SKM-1 treated with dmso at 0.1 percent for 144 hours (cell line): ENCODE measurements at regions not wholly inside any gene's neighbourhood (a gene's known extent, or its start where the extent isn't known, plus 50 kb on each side); places are given as distances from the start of the nearest gene placed in this dataset.

Source experiments
- DNase-seq: peaks from one replicate; lab custom pipeline; 2025; ENCODE audit not compliant: unreplicated experiment; lab: John Stamatoyannopoulos, UW

DNA sequence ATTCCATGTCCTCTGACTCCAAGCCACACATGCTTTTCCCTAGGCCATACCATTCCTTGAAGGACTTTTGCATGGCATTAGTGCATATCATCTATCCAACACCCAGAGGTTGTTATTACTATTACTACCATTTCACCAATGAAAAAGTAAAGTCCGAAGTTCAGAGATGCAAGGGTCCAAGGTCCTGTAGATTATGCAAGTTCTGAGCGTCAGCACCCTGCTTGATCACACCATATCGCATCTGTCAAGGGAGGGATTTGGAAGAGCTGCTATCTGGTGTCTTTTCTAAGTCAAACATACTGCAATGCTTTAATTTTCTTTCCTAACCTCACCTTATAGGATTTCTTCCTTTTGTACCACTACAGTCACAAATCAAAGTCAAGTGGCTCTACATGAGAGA, 214.7 kb upstream of the CADM1 start:
- no peak for DNase-seq

DNA sequence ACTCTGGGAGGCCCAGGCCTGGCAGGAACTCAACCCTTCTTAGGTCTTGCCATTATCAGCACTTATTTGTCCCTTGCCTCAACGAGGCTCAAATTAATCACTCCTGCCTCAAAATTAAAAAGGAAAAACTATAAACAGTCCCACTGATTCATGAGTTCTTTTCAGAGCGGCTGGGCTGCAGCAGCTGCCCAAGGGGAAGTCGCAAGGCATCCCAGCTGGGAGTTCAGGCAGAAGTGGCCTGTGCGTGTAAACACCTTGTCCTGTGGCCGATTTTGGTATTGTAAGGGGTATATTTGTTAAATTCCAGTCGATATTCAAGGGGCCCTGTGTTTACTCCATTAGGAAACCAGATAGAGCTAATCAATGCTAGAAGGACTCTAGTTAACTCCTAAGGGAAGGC, 213.9 kb upstream of the CADM1 start:
- DNase-seq: no peak

DNA sequence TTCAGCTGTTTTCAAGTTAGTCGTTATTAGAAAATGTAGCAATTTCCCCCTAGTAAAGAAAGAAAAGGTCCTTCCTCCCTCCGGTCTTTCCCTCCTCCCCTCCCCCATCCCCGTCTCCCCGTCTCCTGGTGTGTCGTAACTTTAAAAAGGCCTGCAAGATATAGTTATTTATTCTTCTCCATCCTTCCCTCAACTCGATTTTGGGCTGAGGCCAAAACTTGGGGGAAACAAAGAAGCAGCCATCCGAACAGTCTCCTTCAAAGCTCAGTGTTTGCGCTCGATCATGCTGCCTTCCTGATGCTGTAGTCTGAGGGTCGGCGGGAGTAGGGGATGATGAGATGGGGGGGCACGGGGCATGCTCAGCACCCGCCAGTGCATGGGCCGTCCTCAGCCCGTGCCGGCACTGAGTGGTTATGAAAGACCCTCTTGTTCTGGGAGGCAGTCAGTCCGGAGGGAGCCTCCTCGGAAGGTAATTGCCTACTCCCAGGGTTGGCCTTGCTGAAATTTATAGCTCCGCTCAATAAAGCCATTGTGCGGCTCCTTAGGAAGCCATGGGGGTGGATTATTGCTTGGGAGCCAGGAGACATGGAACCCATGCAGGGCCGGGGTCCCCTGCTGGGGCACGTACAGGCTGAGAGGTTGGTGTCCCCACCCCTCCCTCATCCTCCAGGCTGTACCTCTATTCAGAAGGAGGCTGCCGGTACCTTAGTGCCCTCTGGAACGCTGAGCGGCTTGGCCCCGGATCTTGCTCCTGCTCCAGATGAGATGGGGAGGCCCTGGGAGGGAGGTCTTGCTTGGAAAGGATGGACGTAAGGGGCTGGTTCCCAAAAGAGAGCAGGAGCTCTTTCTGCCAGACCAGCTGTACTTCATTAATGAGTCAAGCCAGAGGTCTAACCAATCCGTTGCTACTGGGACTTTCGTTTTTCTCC, 212.7 kb upstream of the CADM1 start:
- DNase-seq: peak; percentile 37

DNA sequence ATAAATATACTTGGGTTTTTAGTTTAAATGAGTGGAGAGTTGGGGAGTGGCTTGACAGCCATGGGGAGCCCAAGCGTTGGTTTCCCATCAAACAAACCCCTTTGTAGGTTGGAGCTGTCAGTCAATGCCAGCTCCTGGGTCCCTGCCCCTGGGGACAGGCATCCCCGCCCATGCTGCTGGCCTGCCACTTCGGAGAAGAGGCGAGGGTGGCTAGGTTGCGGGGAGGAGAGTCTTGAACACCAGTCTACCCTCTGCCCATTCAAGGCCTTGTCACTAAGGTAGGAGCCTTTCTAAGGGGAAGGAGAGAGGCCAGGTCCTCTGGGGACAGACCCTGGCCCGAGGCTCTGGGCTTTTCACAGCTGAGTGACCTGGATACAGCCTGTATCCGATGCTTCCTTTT, 211.9 kb upstream of the CADM1 start:
- DNase-seq: no peak

DNA sequence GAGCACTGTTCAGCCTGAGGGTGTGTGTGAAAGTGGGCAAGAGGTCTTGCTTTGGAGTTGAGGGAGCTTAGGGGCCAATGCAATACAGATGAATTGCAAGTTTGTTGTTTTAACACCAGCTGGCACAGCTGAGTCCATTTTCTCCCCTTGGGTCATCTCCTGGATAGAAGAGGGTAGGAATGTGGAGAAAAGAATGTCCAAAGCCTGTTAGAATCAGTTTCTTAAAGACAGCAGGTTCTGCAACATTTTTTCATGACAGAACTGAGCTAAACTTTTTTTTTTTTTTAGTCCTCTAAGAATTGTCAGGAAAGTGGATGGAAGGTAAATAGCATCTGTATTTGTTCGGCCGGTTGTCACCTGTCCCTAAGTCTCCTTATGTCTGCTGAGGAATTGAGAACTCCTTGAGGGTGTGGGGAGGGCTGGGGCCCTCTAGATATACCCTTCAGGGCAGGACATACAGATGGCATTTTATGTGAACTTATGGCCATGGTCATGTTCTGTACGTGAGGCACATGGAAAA, 211.1 kb upstream of the CADM1 start:
- no peak for DNase-seq

DNA sequence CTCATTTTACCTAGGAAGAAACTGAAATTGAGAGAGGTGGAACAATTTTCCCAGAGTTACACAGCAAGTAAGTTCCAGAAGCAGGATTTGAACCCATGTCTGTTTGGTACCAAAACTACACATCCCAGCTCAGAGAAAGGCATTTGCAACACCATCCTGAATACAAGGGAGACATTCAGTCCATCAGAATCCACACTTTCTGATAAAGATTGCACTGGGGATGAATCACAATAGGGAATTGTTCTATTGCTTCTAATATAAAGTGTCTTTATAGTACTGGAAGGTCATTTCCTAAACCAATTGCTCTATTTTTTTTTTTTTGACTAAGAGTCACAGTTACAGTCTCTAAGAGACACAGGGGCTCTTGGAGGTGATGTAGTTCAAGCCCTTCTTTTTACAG, 208.1 kb upstream of the CADM1 start:
- no peak for DNase-seq

DNA sequence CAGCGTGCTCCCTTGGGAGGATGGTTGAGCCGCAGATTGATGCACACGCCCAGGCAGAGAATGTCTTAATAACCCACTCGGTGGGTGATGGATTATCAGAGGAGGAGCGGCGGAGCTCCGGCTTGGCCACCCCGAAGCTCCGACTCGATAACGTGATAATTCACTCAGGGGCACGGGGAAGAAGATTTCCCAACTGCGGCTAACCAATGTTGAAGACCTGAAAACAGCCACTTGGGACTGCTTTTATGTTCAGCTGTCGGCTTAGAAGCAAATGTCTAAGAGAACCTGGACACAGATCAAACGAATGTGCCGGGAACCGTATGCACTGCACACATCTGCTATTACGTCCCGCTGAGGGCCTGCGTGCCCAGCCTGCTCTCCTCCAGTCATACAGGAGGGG, 206.8 kb upstream of the CADM1 start:
- no peak for DNase-seq

DNA sequence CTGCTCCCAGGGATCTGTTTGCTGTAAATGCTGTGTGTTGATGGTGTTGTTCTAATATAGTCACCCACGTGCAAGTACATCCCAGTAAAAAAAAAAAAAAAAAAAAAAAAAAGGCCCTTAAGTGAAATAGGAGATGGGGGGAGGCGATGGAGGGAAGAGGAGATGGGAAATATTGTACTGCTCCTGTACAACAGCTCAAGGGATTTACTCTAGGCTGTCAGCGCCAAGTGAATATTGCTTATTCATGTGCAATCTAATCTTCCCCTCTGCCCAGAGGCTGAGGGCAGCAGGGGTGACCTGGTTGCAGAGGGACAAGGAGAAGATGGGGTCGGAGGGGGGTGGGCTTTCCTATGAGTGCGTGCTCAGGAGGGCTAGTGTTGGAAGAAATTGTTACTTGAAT, 206.2 kb upstream of the CADM1 start:
- DNase-seq: no peak

DNA sequence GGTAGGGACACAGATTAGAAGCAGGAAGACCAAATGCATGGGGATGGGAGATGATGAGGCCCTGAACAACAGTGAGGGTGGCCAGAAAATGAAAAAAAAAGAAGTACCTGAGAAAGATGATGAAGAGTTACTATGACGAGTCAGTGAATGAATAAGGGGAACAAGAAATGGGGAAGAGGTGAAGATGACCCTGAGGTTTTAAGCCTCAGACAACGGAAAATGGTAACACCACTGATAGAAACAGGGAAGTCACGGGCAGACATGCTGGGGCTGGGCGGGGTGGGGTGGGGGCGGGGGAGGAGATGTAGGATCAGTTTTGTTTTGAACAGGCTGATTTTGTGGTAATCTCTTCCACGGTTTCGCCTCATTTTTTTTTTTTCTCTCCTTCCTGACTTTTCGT, 205.1 kb upstream of the CADM1 start:
- DNase-seq: peak; percentile 98

DNA sequence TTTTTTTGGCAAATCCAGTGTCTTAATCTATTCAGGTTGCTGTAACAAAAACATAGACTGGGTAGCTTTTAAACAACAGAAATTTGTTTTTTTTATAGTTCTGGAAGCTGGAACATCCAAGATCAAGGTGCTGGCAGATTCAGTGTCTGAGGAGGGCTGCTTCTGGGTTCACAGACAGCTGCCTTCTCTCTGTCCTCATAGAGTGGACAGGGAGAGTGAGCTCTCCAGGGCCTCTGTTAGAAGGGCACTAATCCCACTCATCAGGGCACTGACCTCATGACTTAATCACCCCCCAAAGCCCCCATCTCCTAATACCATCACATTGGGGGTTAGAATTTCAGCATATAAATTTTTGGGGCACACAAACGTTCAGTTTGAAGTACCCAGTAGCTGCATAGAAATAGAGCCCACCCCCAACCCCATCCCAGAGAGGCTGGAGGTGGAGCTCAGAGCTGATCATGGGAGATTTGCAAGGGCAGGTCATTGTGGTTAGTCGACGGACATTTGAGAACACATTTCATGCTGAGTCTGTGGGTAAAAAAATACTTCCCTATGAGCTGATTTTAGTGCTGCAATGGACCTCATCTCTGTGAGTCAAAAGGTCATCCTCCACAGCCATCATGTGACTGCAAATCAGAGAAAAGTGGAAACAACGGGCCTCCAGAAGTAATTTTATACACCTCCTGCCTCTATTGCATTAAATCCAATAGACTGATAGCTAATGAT, 203.1 kb upstream of the CADM1 start:
- DNase-seq: peak; percentile 94

DNA sequence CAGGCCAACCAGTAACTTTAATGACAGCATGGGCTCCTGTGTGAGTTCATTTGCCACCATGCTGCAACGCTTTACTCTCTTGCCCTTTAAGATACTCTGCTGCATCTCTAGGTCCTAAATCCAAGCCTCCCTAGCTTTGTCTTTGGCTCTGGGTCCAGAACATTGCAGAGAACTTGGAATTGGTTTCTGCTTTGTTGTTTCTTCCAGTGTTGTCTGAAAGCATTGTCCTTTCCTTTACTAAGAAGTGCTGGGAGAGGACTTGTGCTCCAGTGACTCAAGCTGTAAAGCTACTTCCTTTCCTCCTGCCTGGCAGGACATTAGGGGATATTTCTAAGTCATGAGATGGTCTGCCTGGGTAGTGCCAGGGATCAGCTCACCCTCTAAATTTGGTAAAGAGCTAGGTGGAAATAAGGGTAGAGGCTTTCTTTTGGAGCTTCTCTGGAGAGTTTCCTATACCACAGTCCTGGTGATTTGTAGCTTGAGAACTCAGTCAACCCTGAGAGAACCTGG, 202.5 kb upstream of the CADM1 start:
- no peak for DNase-seq

DNA sequence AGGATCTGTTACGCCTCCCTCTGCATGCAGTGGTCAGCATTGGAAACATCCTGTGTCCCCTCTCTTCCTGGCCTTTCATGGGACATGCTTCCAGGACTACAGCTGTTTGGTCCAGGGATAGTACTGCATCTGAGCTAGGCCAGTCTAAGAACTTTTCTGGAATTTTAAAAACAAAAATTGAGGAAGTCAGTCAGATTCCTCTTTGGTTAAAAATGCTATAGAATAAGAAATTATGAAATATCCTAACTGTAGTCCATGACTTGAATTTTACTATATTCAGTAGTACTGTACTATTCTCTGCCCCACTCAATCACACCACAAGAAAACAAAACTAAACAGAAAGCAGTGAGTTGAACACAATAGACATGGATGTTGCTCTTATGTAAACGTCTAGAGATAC, 201.0 kb upstream of the CADM1 start:
- no peak for DNase-seq

DNA sequence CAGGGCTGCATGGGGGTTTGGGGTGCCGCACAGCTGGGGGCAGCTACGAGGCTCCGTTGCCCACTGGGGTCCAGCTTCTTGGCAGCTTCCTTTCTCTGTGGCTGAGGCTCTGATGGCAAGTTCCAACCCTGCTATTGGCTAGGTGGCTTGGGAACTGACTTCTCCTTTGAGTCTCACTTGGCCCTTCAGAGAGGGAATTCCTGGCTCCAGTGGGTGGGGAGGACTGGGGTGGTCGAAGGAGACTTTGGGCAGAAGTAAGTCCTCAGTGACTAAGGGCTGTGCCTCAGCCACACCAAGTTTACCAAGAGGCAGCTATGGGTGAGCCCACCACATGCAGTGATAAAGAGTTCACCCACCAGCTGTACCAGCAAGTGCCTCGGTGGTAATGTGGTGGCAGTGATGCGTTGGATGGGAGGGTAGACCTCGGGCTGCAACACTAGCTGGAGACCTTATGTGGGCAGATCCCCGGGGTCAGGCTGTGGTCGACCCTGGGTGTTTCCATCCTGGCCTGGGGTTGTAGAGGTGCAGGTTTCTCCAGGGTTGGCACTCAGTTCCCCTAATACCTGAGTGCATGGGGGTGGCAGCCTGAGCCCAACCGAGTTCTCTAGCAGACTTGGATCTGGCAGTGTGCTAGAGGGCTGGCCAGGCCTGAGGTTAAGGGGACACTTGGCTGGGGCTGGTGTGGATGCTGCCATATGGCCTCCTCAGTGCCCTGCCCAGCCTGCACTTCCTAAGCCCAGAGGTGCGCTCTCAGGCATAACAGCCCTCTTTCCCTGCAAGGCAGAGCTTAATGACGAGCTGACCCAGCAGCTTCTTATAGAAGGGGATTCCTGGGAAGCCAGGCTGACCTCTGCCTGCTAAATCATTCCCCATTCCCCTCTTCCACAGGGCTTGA, 197.0 kb upstream of the CADM1 start:
- DNase-seq: no peak

DNA sequence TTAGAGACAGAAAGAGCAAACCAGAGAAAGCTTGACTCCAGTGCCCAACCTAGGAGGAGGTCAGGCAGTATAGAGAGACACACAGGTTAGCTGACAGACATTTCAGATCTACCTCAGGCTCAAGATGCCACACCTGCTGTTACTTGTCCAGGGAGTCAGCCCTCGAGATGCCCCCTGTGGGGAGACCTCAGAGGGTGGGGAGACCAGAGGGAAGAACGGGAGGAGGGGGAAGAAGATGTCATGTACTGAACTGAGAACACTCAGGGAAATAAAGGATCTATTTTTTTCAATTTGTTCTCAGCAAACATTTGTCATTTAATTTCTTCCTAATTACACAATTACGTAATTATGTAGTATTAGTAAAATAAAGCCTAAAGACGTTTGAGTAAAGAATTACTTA, 196.3 kb upstream of the CADM1 start:
- no peak for DNase-seq

DNA sequence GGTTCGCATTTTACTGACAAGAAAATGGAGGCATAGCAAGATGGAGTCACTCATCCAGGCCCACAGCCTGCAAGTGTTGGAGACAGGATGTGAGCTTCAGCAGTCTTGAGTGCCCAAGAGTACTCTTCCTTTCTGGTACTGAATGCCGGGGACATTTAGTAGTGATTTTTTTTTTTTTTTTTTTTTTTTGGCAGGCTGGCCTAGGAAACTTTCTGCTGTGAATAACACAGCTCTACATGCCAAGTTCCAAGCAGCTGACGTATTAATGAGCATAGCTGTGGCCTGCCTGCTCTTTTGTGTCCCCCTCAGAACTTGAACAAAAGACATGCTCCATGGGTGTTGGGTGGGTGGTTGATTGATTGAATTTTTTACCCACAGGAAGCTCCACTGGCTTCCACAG, 195.5 kb upstream of the CADM1 start:
- no peak for DNase-seq

DNA sequence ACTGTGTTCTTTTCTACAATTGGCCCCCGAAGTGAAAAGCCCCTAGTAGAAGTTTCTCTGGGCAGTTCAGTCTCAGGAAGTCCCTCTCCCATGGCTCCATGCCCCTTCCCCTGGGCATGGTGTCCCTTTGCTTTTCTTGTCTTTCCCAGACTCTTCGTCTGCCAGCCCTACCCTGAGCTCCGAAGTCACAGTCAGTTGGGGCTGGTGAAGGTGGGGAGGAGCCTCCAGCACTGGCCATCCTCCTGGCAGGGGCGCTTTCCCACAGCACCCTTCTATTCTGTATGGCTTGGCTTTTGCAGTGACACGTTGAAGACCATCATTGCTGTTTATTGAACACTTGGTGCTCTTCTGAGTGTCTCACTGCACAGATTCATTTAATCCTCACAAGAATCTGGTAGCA, 195.1 kb upstream of the CADM1 start:
- no peak for DNase-seq

DNA sequence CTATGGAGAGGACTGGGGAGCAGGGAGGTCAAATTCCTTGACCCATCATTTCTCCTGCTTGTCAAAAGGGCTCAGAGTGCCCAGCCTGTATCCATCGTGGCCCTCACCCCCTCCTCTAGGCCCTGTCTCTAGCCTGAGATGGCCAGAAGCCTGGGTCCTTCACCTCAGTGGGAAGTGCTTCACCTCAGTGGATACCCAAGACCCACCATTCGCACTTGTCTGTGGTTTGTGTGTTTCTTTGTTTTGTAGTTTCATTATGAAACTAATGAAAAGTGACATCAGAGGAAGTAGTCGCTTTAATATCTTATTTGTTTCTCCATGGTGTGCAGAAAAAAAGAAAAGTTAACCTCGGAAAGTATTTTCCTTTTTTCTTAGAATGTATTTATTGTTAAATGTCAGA, 194.0 kb upstream of the CADM1 start:
- no peak for DNase-seq

DNA sequence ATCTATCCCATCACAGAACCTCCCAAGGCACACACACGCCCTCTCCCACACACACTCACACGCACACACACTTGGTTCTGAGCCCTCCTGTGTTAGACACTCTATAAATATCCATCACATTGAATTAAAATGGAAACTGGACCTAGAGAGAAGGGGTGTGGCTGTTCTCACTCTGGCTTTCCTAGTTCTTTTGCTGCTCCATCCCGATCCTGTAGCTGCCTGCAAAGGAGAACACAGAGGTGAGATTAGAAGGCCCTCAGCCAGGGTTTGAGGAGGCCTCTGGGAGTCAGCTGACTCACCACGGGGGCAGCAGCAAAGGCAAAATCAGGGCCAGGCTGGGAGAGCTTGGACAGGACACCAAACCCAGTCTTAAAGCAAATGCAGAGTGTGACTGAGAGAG, 192.3 kb upstream of the CADM1 start:
- no peak for DNase-seq

DNA sequence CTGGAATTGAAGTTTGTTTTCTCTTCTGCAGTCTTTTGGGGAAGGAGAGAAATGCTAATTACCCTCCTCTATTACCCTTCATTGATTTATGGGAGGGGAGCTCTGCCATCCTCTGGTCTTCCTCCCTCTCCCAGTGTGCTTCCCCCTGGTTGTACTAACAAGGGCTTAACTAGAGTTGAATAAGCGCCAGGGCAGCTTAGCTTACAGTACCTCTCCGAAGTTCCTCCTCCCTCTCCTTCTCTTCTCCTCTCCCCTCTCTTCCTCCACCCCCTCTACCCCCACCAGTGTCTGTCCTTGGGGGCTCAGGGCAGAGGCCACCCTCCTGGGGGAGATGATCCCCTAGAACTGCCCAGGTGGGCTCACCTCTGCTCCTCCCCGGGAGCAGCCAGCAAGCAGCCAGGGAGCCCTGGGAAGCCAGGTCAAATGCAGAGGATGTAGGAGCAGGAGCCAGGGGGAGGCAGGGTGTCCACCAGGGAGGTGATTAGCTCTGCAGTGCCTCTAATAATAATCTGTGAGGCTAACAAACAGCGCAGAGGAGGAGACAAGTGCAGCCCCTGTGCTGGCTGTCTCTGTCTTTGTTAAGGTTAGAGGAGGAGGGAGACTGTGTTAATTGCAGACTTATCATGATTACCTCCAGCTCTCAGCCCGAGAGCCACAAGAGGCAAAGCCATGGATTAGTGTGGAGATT, 191.6 kb upstream of the CADM1 start:
- no peak for DNase-seq

DNA sequence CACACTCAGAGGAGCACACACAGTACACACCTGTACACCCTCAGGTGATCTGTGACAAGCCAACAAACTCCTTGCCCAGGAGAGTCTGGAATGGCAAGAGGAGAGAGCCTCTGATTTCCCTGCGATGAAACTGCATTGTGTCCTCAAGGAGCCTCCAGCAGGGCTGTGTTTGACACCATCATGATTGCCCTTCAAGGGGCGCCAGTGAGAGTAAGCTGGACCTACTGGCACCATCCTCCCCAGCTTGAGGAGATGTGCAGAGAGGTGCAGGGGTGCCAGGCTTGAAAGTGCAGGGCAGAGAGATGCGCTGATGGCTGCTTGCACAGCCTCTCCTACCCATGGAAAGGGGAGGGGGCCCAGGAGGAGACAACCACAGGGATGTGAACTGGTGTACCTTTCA, 188.8 kb upstream of the CADM1 start:
- DNase-seq: no peak
